Natural killer cell (primary cell): ENCODE measurements at regions not wholly inside any gene's neighbourhood (a gene's known extent, or its start where the extent isn't known, plus 50 kb on each side); places are given as distances from the start of the nearest gene placed in this dataset.

Experiments
- ATAC-seq, 3 donors: fragments of 150-1000 bp in 2 of 3; fragments of 200-7000 bp in 1 of 3; cut with Tn5 transposase; 1 replicate in 1 of 3; 2 replicates in 2 of 3; pipeline ENCODE4 v1.10.0; 2021; ENCODE audit warnings: mild to moderate bottlenecking in 2 of 3, moderate library complexity in 2 of 3
- DNase-seq, 2 donors: peaks; one replicate each; pipeline versions ENCODE4 v3.0.0 to v3.0.0-alpha.2; 2013 to 2021; ENCODE audit warnings: mixed read lengths in 1 of 2
- H3K27ac ChIP-seq: one replicate; pipeline ENCODE4 v1.5.1; 2013; ENCODE audit warnings: mild to moderate bottlenecking, low read length
- H3K27me3 ChIP-seq: one replicate; pipeline ENCODE4 v1.6.1; 2013; ENCODE audit warnings: low read length; ENCODE audit not compliant: control insufficient read depth, insufficient read depth
- H3K36me3 ChIP-seq: one replicate; pipeline ENCODE4 v1.6.1; 2013; ENCODE audit warnings: low read length; ENCODE audit not compliant: control insufficient read depth, insufficient read depth
- H3K4me1 ChIP-seq: one replicate; pipeline ENCODE4 v1.6.1; 2013; ENCODE audit warnings: low read length; ENCODE audit not compliant: control insufficient read depth, insufficient read depth
- H3K4me3 ChIP-seq: one replicate; pipeline ENCODE4 v1.5.1; 2013; ENCODE audit warnings: low read length
- H3K9me3 ChIP-seq: one replicate; pipeline ENCODE4 v1.6.1; 2013; ENCODE audit warnings: low read length; ENCODE audit not compliant: control insufficient read depth, insufficient read depth
- H3K27ac Mint-ChIP-seq, 2 donors: one replicate each; pipeline ENCODE4 v1.8.0; 2022; ENCODE audit warnings: mild to moderate bottlenecking in 2 of 2, mixed read lengths in 2 of 2, moderate library complexity in 1 of 2
- H3K27me3 Mint-ChIP-seq, 2 donors: one replicate each; pipeline ENCODE4 v1.8.0; 2022; ENCODE audit warnings: low read depth in 2 of 2, mixed read lengths in 2 of 2
- H3K36me3 Mint-ChIP-seq: one replicate; pipeline ENCODE4 v1.8.0; 2022; ENCODE audit warnings: mixed read lengths
- H3K4me1 Mint-ChIP-seq, 2 donors: one replicate each; pipeline ENCODE4 v1.8.0; 2022; ENCODE audit warnings: mixed read lengths in 2 of 2
- H3K4me3 Mint-ChIP-seq: one replicate; pipeline ENCODE4 v1.8.0; 2022; ENCODE audit warnings: mild to moderate bottlenecking, moderate library complexity, mixed read lengths
- H3K9me3 Mint-ChIP-seq, 2 donors: one replicate each; pipeline ENCODE4 v1.8.0; 2022; ENCODE audit warnings: mixed read lengths in 2 of 2
- CTCF ChIP-seq: fragments of 200-600 bp; IDR thresholded peaks from one replicate; pipeline ENCODE4 v1.8.0; 2022; ENCODE audit warnings: antibody characterized with exemption
- WGBS: methylation state at CpG from one replicate; pipeline ENCODE4 v1.1.7; 2013; ENCODE audit warnings: missing lambda C conversion rate; ENCODE audit not compliant: insufficient coverage; 5-methylcytosine and 5-hydroxymethylcytosine counted together
- intact Hi-C: fragments of 100-400 bp; cut with micrococcal nuclease; formaldehyde crosslinking; loops from one replicate; pipeline ENCODE4 v1.14.2; 2022

- 40% methylated on average over 2 of the region's 2 CpGs for WGBS
- Mint-ChIP-seq H3K9me3 (no peaks in the 10 kb centered on the region), H3K4me1 (no peaks in the 10 kb centered on the region), H3K27me3 (peaks cover 3 to 15% of the 10 kb centered on the region in 2 donors), H3K27ac (no peak overlapping the region), H3K4me3 (no peak overlapping the region), H3K36me3 (no peaks in the 10 kb centered on the region)
- ATAC-seq (no peak), DNase-seq (no peak)
- H3K27me3 ChIP-seq, result no peaks in the 10 kb centered on the region
- intact Hi-C loops, result no loop called here
- no peaks in the 10 kb centered on the region for H3K9me3 ChIP-seq
- no peaks in the 10 kb centered on the region for H3K36me3 ChIP-seq
- H3K4me3 ChIP-seq, result no peak overlapping the region
- no peak for TF ChIP-seq CTCF
- H3K27ac ChIP-seq, result no peak overlapping the region
- no peaks in the 10 kb centered on the region for H3K4me1 ChIP-seq
Observed at GRCh38 chr4:100593935-100594334, 76.1 kb upstream of the EMCN start.

- ATAC-seq, result no peak
- TF ChIP-seq CTCF, result no peak
- intact Hi-C loops, result no loop called here
Observed at GRCh38 chr4:100591161-100591876, 73.5 kb upstream of the EMCN start.

GRCh38 chr4:100590325-100590724 is 72.5 kb upstream of the EMCN start:
- Mint-ChIP-seq H3K27me3 (peaks cover 3 to 15% of the 10 kb centered on the region in 2 donors), H3K9me3 (no peaks in the 10 kb centered on the region), H3K4me1 (no peaks in the 10 kb centered on the region), H3K27ac (no peak overlapping the region), H3K36me3 (no peaks in the 10 kb centered on the region), H3K4me3 (no peak overlapping the region)
- WGBS, result 88% methylated on average over 1 of the region's 1 CpG
- no peaks in the 10 kb centered on the region for H3K27me3 ChIP-seq
- no peak overlapping the region for H3K27ac ChIP-seq
- intact Hi-C loops, result no loop called here
- no peaks in the 10 kb centered on the region for H3K36me3 ChIP-seq
- no peak for TF ChIP-seq CTCF
- no peak overlapping the region for H3K4me3 ChIP-seq
- DNase-seq (no peak), ATAC-seq (no peak)
- H3K4me1 ChIP-seq, result no peaks in the 10 kb centered on the region
- no peaks in the 10 kb centered on the region for H3K9me3 ChIP-seq

More at GRCh38 chr4:100591161-100591876, 73.5 kb upstream of the EMCN start:
- Mint-ChIP-seq H3K4me3 (no peak overlapping the region), H3K27ac (no peak overlapping the region), H3K9me3 (no peaks in the 10 kb centered on the region), H3K4me1 (no peaks in the 10 kb centered on the region), H3K27me3 (peaks cover 3 to 15% of the 10 kb centered on the region in 2 donors), H3K36me3 (no peaks in the 10 kb centered on the region)
- no peaks in the 10 kb centered on the region for H3K4me1 ChIP-seq
- DNase-seq, result no peak
- H3K36me3 ChIP-seq, result no peaks in the 10 kb centered on the region
- H3K27ac ChIP-seq, result no peak overlapping the region
- WGBS, result 84% methylated on average over 6 of the region's 7 CpGs
- H3K27me3 ChIP-seq, result no peaks in the 10 kb centered on the region
- H3K4me3 ChIP-seq, result no peak overlapping the region
- no peaks in the 10 kb centered on the region for H3K9me3 ChIP-seq

- H3K27ac Mint-ChIP-seq, result no peak overlapping the region
- Histone ChIP-seq H3K9me3 (no peaks in the 10 kb centered on the region), H3K36me3 (no peaks in the 10 kb centered on the region), H3K4me1 (no peaks in the 10 kb centered on the region), H3K27ac (no peak overlapping the region), H3K27me3 (no peaks in the 10 kb centered on the region), H3K4me3 (no peak overlapping the region)
- ATAC-seq (no peak), DNase-seq (no peak)
- no peaks in the 10 kb centered on the region for H3K4me1 Mint-ChIP-seq
- no peaks in the 10 kb centered on the region for H3K36me3 Mint-ChIP-seq
- intact Hi-C loops, result no loop called here
- TF ChIP-seq CTCF, result no peak
- peaks cover 0 to 4% of the 10 kb centered on the region in 2 donors for H3K9me3 Mint-ChIP-seq
- no peak overlapping the region for H3K4me3 Mint-ChIP-seq
- peaks cover 3 to 14% of the 10 kb centered on the region in 2 donors for H3K27me3 Mint-ChIP-seq
- WGBS, result 95% methylated on average over 2 of the region's 3 CpGs
Observed at GRCh38 chr4:100588076-100588475, 70.3 kb upstream of the EMCN start.
